ENCODE measurements at regions not wholly inside any gene's neighbourhood (a gene's known extent, or its start where the extent isn't known, plus 50 kb on each side); places are given as distances from the start of the nearest gene placed in this dataset.

DNA sequence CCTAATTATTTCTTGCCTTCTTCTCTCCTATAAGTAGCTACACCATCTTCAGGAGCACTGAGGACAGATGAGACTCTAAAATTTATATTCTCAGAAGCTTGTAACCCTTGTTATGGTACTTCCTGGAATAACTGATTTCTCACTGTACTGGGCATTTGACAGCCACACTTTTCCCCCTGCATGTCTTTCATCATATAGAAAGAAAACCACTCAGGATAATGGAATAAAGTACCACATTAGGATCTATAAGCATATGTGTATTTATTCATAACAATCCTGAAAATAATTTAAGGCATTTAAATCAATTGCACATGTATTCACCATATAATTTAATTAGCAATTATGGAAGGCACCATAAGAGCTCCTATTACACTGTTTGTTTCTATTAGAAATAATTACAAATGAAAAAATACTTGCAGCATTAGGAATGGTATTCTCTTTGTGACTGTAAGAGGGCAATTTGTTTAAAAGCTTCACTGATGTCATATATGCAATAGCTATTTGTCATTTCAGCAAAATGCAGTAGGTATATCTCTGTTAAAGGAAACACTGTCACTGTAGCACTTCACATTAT, 216.9 kb upstream of the FSHR start:
- Histone ChIP-seq H3K4me1 (ENCODE audit: low read depth, poor library complexity, severe bottlenecking) (no peaks in the 10 kb centered on the region), H2AFZ (ENCODE audit: low read depth) (no peak overlapping the region), H4K20me1 (ENCODE audit: insufficient read depth) (no peaks in the 10 kb centered on the region), H3K27me3 (ENCODE audit: insufficient read depth, low read depth) (no peaks in the 10 kb centered on the region), H3K4me2 (no peak overlapping the region), H3K9ac (no peak overlapping the region), H3K4me3 (IDR thresholded peaks at IDR 0.05; ENCODE audit: insufficient read depth, low read depth, low read length) (no peak overlapping the region), H3K27ac (no peak overlapping the region), H3K79me2 (ENCODE audit: insufficient read depth, low read depth) (no peaks in the 10 kb centered on the region), H3K36me3 (ENCODE audit: insufficient read depth) (no peaks in the 10 kb centered on the region)
- TF ChIP-seq, protein P1, sequence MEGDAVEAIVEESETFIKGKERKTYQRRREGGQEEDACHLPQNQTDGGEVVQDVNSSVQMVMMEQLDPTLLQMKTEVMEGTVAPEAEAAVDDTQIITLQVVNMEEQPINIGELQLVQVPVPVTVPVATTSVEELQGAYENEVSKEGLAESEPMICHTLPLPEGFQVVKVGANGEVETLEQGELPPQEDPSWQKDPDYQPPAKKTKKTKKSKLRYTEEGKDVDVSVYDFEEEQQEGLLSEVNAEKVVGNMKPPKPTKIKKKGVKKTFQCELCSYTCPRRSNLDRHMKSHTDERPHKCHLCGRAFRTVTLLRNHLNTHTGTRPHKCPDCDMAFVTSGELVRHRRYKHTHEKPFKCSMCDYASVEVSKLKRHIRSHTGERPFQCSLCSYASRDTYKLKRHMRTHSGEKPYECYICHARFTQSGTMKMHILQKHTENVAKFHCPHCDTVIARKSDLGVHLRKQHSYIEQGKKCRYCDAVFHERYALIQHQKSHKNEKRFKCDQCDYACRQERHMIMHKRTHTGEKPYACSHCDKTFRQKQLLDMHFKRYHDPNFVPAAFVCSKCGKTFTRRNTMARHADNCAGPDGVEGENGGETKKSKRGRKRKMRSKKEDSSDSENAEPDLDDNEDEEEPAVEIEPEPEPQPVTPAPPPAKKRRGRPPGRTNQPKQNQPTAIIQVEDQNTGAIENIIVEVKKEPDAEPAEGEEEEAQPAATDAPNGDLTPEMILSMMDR (conservative IDR thresholded peaks at IDR 0.05; ENCODE audit: low read depth, low read length) = no peak

DNA sequence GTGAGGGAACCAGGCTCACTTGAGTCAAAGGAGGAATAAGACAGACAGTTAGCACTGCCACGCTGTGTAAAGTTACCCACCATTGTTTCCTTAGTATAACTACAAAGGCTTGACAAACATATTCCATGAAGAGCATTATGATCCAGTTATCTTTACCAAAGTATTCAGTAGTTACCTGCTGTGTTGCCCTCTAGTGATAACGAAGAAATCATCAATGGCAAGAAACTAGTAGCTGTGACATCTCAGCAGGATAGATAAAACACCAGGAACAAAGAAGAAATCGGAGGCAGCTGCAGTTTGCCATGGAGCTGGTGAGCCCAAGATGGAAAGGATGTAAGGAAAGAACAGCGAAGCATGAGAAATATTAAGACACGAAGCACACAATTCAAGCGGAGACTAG, 215.3 kb upstream of the FSHR start:
- no peaks in the 10 kb centered on the region for H3K4me1 ChIP-seq (ENCODE audit: low read depth, poor library complexity, severe bottlenecking)
- no peaks in the 10 kb centered on the region for H3K36me3 ChIP-seq (ENCODE audit: insufficient read depth)
- no peak overlapping the region for H3K9ac ChIP-seq
- no peak overlapping the region for H3K4me3 ChIP-seq (IDR thresholded peaks at IDR 0.05; ENCODE audit: insufficient read depth, low read depth, low read length)
- H4K20me1 ChIP-seq (ENCODE audit: insufficient read depth) = no peaks in the 10 kb centered on the region
- no peak overlapping the region for H2AFZ ChIP-seq (ENCODE audit: low read depth)
- TF ChIP-seq, protein P1 (conservative IDR thresholded peaks at IDR 0.05; ENCODE audit: low read depth, low read length) = no peak
- H3K79me2 ChIP-seq (ENCODE audit: insufficient read depth, low read depth) = no peaks in the 10 kb centered on the region
- no peak overlapping the region for H3K4me2 ChIP-seq
- no peaks in the 10 kb centered on the region for H3K27me3 ChIP-seq (ENCODE audit: insufficient read depth, low read depth)
- H3K27ac ChIP-seq = no peak overlapping the region

DNA sequence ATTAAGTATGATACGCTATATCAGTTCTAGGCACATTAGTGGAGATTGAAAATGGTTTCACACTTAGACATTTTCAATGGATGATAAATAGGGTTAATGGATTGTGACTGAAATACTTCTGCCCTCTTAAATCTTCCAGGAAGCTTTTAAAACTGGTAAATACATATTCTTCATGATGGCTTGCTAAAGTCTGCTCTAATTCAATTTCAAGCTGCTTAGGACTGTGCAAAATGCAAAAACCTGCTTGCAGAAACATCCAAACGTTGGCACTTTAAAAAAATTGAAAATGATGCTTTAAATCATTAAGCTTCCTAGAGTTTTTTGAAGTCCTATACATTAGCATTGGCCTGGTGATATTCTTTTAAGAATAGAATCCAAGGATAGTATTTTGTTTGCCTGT, 214.8 kb upstream of the FSHR start:
- no peak overlapping the region for H3K4me2 ChIP-seq
- TF ChIP-seq, protein P1 (conservative IDR thresholded peaks at IDR 0.05; ENCODE audit: low read depth, low read length) = no peak
- H3K27ac ChIP-seq = no peak overlapping the region
- no peaks in the 10 kb centered on the region for H4K20me1 ChIP-seq (ENCODE audit: insufficient read depth)
- no peak overlapping the region for H3K4me3 ChIP-seq (IDR thresholded peaks at IDR 0.05; ENCODE audit: insufficient read depth, low read depth, low read length)
- no peak overlapping the region for H3K9ac ChIP-seq
- H3K79me2 ChIP-seq (ENCODE audit: insufficient read depth, low read depth) = no peaks in the 10 kb centered on the region
- H2AFZ ChIP-seq (ENCODE audit: low read depth) = no peak overlapping the region
- no peaks in the 10 kb centered on the region for H3K36me3 ChIP-seq (ENCODE audit: insufficient read depth)
- no peaks in the 10 kb centered on the region for H3K27me3 ChIP-seq (ENCODE audit: insufficient read depth, low read depth)
- no peaks in the 10 kb centered on the region for H3K4me1 ChIP-seq (ENCODE audit: low read depth, poor library complexity, severe bottlenecking)

DNA sequence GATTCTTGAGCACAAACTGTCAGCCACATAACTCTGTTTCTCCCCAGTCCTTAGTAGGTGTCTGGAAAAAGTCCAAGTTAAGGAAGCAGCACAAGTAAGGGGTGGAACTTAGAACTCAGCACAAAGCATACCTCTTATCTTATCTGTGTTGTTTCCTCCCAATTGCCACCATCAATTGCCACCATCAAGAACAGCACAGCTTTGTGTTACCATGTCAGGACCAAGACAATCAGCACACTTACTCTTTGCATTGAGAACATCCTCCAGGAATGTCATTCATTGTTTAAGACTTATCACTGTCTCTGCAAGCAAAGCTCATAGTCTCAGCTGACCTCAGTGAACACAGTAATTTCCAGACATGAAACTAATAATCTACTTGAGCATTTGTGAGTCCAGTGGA, 212.7 kb upstream of the FSHR start:
- no peaks in the 10 kb centered on the region for H4K20me1 ChIP-seq (ENCODE audit: insufficient read depth)
- no peak overlapping the region for H3K9ac ChIP-seq
- no peaks in the 10 kb centered on the region for H3K79me2 ChIP-seq (ENCODE audit: insufficient read depth, low read depth)
- no peak overlapping the region for H3K4me2 ChIP-seq
- no peak overlapping the region for H2AFZ ChIP-seq (ENCODE audit: low read depth)
- H3K27me3 ChIP-seq (ENCODE audit: insufficient read depth, low read depth) = no peaks in the 10 kb centered on the region
- H3K36me3 ChIP-seq (ENCODE audit: insufficient read depth) = no peaks in the 10 kb centered on the region
- no peak overlapping the region for H3K27ac ChIP-seq
- no peaks in the 10 kb centered on the region for H3K4me1 ChIP-seq (ENCODE audit: low read depth, poor library complexity, severe bottlenecking)
- H3K4me3 ChIP-seq (IDR thresholded peaks at IDR 0.05; ENCODE audit: insufficient read depth, low read depth, low read length) = no peak overlapping the region
- TF ChIP-seq, protein P1 (conservative IDR thresholded peaks at IDR 0.05; ENCODE audit: low read depth, low read length) = no peak

Data from KMS-11 (cell line).